Activated CD4-positive, alpha-beta memory T cell treated with anti-CD3 and anti-CD28 coated beads for 36 hours (primary cell): ENCODE measurements at regions not wholly inside any gene's neighbourhood (a gene's known extent, or its start where the extent isn't known, plus 50 kb on each side); places are given as distances from the start of the nearest gene placed in this dataset.

Source experiments
- CTCF ChIA-PET: fragments of 350-600 bp; sonication (Branson Sonifier 250); formaldehyde crosslinking; loops from one replicate; lab custom pipeline; 2021; ENCODE audit warnings: antibody characterized with exemption, inconsistent platforms; lab: Charles Lee
- POLR2A ChIA-PET: fragments of 350-600 bp; sonication (Branson Sonifier 250); formaldehyde crosslinking; loops from one replicate; lab custom pipeline; 2021; ENCODE audit warnings: antibody characterized with exemption; lab: Charles Lee
- DNase-seq: peaks from one replicate; pipeline ENCODE4 v3.0.0-alpha.2; 2020
- H3K27ac Mint-ChIP-seq: one replicate; pipeline ENCODE4 v1.8.0; 2021; ENCODE audit warnings: mixed read lengths
- H3K27me3 Mint-ChIP-seq: one replicate; pipeline ENCODE4 v1.8.0; 2021; ENCODE audit warnings: mixed read lengths
- H3K36me3 Mint-ChIP-seq: one replicate; pipeline ENCODE4 v1.8.0; 2021; ENCODE audit warnings: mixed read lengths
- H3K4me1 Mint-ChIP-seq: one replicate; pipeline ENCODE4 v1.8.0; 2021; ENCODE audit warnings: low read depth, mixed read lengths
- H3K4me3 Mint-ChIP-seq: one replicate; pipeline ENCODE4 v1.8.0; 2021; ENCODE audit warnings: mild to moderate bottlenecking, mixed read lengths
- H3K9me3 Mint-ChIP-seq: one replicate; pipeline ENCODE4 v1.8.0; 2021; ENCODE audit warnings: mixed read lengths
- intact Hi-C: fragments of 100-400 bp; cut with micrococcal nuclease; formaldehyde crosslinking; loops from one replicate; pipeline ENCODE4 v1.15.1; 2023

DNA sequence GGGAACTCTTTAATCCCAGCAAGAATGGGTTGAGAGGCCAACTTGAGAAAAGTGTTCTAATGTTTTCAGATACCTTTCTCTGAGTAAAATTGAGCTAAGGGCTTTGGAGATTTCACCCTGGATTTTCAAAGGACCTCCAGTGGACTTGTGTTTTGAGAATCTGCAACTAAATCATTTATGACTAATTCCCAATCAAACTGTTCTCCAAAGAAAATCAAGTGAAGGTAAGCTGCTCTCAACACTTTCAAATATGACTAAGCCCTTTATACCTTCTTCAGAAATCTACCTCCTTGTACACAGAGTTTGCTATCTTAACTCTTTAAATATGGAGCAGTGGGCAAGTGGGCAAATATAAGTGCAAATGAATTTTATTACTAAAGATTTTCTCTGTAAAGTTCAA, 392.9 kb downstream of the PDGFC start:
- Mint-ChIP-seq H3K27ac (no peak overlapping the region), H3K36me3 (no peaks in the 10 kb centered on the region), H3K27me3 (no peaks in the 10 kb centered on the region), H3K9me3 (peaks cover 3% of the 10 kb centered on the region), H3K4me3 (no peak overlapping the region), H3K4me1 (no peaks in the 10 kb centered on the region)
- intact Hi-C loops: no loop called here
- no peak for DNase-seq
- ChIA-PET POLR2A (no interaction called here), CTCF (no interaction called here)

GRCh38 chr4:156578005-156578404, 393.6 kb downstream of the PDGFC start:
- no peaks in the 10 kb centered on the region for H3K36me3 Mint-ChIP-seq
- intact Hi-C loops: no loop called here

DNA sequence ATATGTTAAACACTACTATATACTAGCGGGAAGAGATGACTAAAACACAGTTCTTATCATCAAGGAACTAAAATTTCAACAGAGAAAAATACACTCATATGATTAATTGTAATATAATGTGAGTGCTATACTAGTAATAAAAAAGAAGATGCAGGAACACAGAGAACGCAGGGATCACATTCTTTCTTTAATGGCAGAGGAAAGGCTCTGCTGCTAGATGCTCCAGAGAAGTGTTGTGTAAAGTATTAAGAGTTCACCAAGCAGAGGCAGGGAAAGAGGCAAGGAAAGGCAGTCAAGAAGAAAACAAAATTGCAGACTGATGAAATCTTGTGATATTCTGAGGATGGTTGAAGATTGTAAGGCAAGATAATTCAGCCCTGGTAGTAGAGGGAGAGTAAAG, 394.7 kb downstream of the PDGFC start:
- H3K9me3 Mint-ChIP-seq: peaks cover 3% of the 10 kb centered on the region
- POLR2A ChIA-PET: no interaction called here
- H3K27me3 Mint-ChIP-seq: no peaks in the 10 kb centered on the region

More at GRCh38 chr4:156578005-156578404, 393.6 kb downstream of the PDGFC start:
- ChIA-PET POLR2A (interaction anchor here (0.7 kb wide), 1 partner anchor 504 kb away, joined by 3 read pairs; no protein-coding TSS in a partner anchor), CTCF (no interaction called here)
- Mint-ChIP-seq H3K4me1 (no peaks in the 10 kb centered on the region), H3K27me3 (no peaks in the 10 kb centered on the region), H3K9me3 (peaks cover 3% of the 10 kb centered on the region), H3K27ac (no peak overlapping the region), H3K4me3 (no peak overlapping the region)
- DNase-seq: no peak

GRCh38 chr4:156575430-156576073, 396.0 kb downstream of the PDGFC start:
- no peaks in the 10 kb centered on the region for H3K4me1 Mint-ChIP-seq
- H3K4me3 Mint-ChIP-seq: no peak overlapping the region
- no peaks in the 10 kb centered on the region for H3K27me3 Mint-ChIP-seq
- peaks cover 6% of the 10 kb centered on the region for H3K9me3 Mint-ChIP-seq
- ChIA-PET CTCF (no interaction called here), POLR2A (no interaction called here)
- no peaks in the 10 kb centered on the region for H3K36me3 Mint-ChIP-seq
- no peak overlapping the region for H3K27ac Mint-ChIP-seq
- DNase-seq: no peak
- intact Hi-C loops: no loop called here

More for the DNA sequence above, 394.7 kb downstream of the PDGFC start:
- no peak for DNase-seq
- no peak overlapping the region for H3K4me3 Mint-ChIP-seq
- intact Hi-C loops: no loop called here
- H3K27ac Mint-ChIP-seq: no peak overlapping the region
- H3K36me3 Mint-ChIP-seq: no peaks in the 10 kb centered on the region
- no peaks in the 10 kb centered on the region for H3K4me1 Mint-ChIP-seq
- CTCF ChIA-PET: no interaction called here

- peaks cover 7% of the 10 kb centered on the region for H3K9me3 Mint-ChIP-seq
- DNase-seq: no peak
- intact Hi-C loops: no loop called here
- H3K27me3 Mint-ChIP-seq: no peaks in the 10 kb centered on the region
- CTCF ChIA-PET: no interaction called here
- H3K27ac Mint-ChIP-seq: no peak overlapping the region
- POLR2A ChIA-PET: no interaction called here
- no peaks in the 10 kb centered on the region for H3K36me3 Mint-ChIP-seq
- H3K4me1 Mint-ChIP-seq: no peaks in the 10 kb centered on the region
- no peak overlapping the region for H3K4me3 Mint-ChIP-seq
Measured at GRCh38 chr4:156571146-156571545, 400.5 kb downstream of the PDGFC start.

DNA sequence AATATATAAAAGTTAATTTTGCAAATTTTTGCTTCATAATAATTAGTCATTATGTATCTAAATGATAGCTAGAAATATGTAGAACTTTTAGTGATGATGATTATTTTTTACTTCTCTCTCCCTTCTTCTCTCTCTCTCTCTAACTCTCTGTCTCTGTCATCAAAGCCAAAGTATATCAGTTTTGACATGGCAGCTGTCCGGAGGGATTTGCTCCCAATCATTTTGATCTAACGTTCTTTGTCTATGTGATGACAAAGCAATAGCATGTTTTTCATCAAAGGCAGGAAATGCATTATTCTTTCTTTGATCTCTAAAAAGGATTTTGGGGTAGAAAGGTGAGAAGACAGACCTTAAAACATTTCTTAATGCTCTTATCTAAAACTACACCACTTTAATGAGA, 402.1 kb downstream of the PDGFC start:
- Mint-ChIP-seq H3K4me1 (no peaks in the 10 kb centered on the region), H3K27ac (no peak overlapping the region), H3K27me3 (no peaks in the 10 kb centered on the region), H3K36me3 (no peaks in the 10 kb centered on the region), H3K4me3 (no peak overlapping the region), H3K9me3 (peaks cover 7% of the 10 kb centered on the region)
- DNase-seq: no peak
- CTCF ChIA-PET: no interaction called here
- intact Hi-C loops: no loop called here
- POLR2A ChIA-PET: no interaction called here

DNA sequence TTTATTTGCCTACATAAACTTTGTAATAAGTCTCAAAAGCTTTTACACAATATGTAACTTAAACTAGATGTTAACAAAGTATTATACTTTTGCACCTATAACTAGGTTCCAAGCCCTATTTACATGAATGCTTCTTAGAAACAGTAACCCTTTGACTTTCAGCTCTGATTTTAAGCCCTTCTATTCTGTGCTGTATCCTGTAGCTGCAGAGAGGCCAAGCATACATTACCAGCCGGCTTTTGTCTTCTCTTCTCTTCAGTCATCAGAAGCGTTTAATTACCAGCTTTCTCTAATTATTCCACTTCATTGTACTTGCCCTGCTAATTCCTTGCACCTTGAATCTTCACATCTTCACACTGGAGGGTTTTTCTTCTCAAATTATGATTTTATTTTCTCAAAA, 403.1 kb downstream of the PDGFC start:
- no peak overlapping the region for H3K4me3 Mint-ChIP-seq
- H3K9me3 Mint-ChIP-seq: peaks cover 4% of the 10 kb centered on the region
- no peaks in the 10 kb centered on the region for H3K4me1 Mint-ChIP-seq
- H3K36me3 Mint-ChIP-seq: no peaks in the 10 kb centered on the region
- intact Hi-C loops: no loop called here
- DNase-seq: no peak
- POLR2A ChIA-PET: no interaction called here
- CTCF ChIA-PET: no interaction called here
- H3K27ac Mint-ChIP-seq: no peak overlapping the region
- no peaks in the 10 kb centered on the region for H3K27me3 Mint-ChIP-seq

DNA sequence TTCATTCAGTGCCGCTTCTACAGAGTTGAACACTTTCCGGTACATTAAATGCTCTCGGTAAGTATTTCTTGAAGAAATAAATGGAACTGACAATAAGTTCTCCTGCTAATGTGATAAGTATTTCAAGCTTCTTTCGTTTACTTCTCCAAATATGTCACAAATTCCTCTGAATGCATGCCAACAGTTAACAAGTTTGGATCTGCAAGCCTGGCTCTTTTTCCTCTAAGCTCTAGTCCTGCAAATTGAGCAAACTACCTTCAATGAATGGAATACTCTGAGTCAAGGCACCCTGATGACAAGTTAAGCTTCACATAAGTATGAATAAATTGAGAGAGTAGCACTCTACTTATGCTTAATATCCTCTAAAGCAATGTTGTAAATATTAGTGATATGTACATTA, 403.6 kb downstream of the PDGFC start:
- Mint-ChIP-seq H3K36me3 (no peaks in the 10 kb centered on the region), H3K9me3 (peaks cover 4% of the 10 kb centered on the region), H3K27me3 (no peaks in the 10 kb centered on the region), H3K4me3 (no peak overlapping the region), H3K27ac (no peak overlapping the region), H3K4me1 (no peaks in the 10 kb centered on the region)
- intact Hi-C loops: no loop called here
- no peak for DNase-seq
- POLR2A ChIA-PET: no interaction called here
- CTCF ChIA-PET: no interaction called here

DNA sequence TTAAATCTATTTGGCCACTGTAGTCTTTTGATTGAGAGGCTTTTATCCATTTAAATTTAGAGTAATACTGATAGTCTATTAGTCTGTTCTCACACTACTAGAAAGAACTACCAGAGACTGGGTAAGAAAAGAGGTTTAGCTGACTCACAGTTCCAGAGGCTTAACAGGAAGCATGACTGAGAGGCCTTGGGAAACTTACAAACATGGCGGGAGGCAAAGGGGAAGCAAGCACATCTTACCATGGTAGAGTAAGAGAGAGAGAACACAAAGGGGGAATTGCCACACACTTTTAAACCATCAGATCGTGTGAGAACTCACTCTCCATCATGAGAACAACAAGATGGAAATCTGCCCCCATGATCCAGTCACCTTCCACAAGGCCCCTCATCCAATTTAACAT, 410.9 kb downstream of the PDGFC start:
- H3K27me3 Mint-ChIP-seq: no peaks in the 10 kb centered on the region
- no peaks in the 10 kb centered on the region for H3K36me3 Mint-ChIP-seq
- POLR2A ChIA-PET: no interaction called here
- no peaks in the 10 kb centered on the region for H3K4me1 Mint-ChIP-seq
- intact Hi-C loops: no loop called here
- CTCF ChIA-PET: no interaction called here
- peaks cover 4% of the 10 kb centered on the region for H3K9me3 Mint-ChIP-seq
- DNase-seq: no peak
- H3K27ac Mint-ChIP-seq: no peak overlapping the region
- H3K4me3 Mint-ChIP-seq: no peak overlapping the region

DNA sequence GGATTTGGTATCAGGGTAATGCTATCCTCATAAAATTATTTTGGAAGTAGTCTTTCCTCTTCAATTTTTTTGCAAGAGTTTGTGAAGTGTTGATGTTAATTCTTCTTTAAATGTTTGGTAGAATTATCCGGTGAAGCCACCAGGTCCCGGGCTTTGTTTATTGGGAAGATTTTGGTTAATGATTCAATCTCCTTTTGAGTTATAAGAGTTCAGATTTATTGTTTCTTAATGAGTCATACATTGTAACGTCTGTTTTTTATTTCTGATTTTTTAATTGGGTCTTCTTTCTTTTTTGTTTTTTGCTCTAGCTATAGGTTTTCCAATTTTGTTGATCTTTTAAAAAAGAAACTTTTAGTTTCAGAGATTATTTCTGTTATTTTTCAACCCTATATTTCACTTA, 412.3 kb downstream of the PDGFC start:
- ChIA-PET POLR2A (no interaction called here), CTCF (no interaction called here)
- Mint-ChIP-seq H3K27me3 (no peaks in the 10 kb centered on the region), H3K4me1 (no peaks in the 10 kb centered on the region), H3K27ac (no peak overlapping the region), H3K4me3 (no peak overlapping the region), H3K9me3 (peaks cover 7% of the 10 kb centered on the region), H3K36me3 (no peaks in the 10 kb centered on the region)
- intact Hi-C loops: no loop called here
- DNase-seq: no peak

- ChIA-PET POLR2A (no interaction called here), CTCF (no interaction called here)
- no peak overlapping the region for H3K4me3 Mint-ChIP-seq
- H3K4me1 Mint-ChIP-seq: no peaks in the 10 kb centered on the region
- no peaks in the 10 kb centered on the region for H3K27me3 Mint-ChIP-seq
- intact Hi-C loops: no loop called here
- no peak overlapping the region for H3K27ac Mint-ChIP-seq
- no peak for DNase-seq
- no peaks in the 10 kb centered on the region for H3K36me3 Mint-ChIP-seq
- peaks cover 12% of the 10 kb centered on the region for H3K9me3 Mint-ChIP-seq
Measured at GRCh38 chr4:156558373-156559025, 413.1 kb downstream of the PDGFC start.

DNA sequence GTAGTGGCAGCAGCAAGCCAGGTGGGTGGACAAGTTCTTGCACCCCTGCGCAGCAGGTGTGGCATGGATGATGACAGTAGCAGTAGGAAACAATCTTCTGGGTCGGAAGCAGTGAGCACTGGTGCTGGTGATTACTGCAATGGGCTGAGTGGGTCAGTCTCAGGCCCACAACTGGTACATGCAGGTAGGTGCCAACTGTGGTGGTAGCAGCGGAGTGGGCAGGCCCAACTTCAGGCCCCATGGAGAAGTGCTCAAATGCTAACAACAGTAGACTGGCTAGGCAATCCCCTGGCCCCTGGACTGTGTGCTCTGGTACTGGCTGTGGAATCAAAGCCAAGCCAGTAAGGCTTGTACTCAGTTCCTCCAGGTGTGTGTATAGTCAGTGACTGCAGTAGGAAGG, 413.7 kb downstream of the PDGFC start:
- Mint-ChIP-seq H3K4me3 (no peak overlapping the region), H3K27ac (no peak overlapping the region), H3K27me3 (no peaks in the 10 kb centered on the region), H3K9me3 (peaks cover 12% of the 10 kb centered on the region), H3K36me3 (no peaks in the 10 kb centered on the region), H3K4me1 (no peaks in the 10 kb centered on the region)
- POLR2A ChIA-PET: no interaction called here
- CTCF ChIA-PET: no interaction called here
- intact Hi-C loops: no loop called here
- DNase-seq: no peak

- Mint-ChIP-seq H3K27ac (no peak overlapping the region), H3K27me3 (no peaks in the 10 kb centered on the region), H3K36me3 (no peaks in the 10 kb centered on the region), H3K9me3 (peaks cover 12% of the 10 kb centered on the region), H3K4me3 (no peak overlapping the region), H3K4me1 (no peaks in the 10 kb centered on the region)
- ChIA-PET POLR2A (no interaction called here), CTCF (no interaction called here)
- no peak for DNase-seq
- intact Hi-C loops: no loop called here
Measured at GRCh38 chr4:156556336-156556735, 415.3 kb downstream of the PDGFC start.
